OCI-LY7 (cell line): ENCODE measurements at regions not wholly inside any gene's neighbourhood (a gene's known extent, or its start where the extent isn't known, plus 50 kb on each side); places are given as distances from the start of the nearest gene placed in this dataset.

Experiments
- BruUV-seq: library from RNA; stranded (reverse); fragments of 400-500 nt; replicated peaks from 2 replicates; lab custom pipeline; 2021; lab: Mats Ljungman, UMichigan
- CTCF ChIA-PET: fragments of 300-600 bp; sonication (Branson Sonifier 250); formaldehyde crosslinking; loops from one replicate; lab custom pipeline; 2022; ENCODE audit warnings: antibody characterized with exemption; ENCODE audit not compliant: unreplicated experiment; lab: Charles Lee
- POLR2A ChIA-PET: fragments of 300-600 bp; sonication (Branson Sonifier 250); formaldehyde crosslinking; loops from one replicate; lab custom pipeline; 2022; ENCODE audit warnings: antibody characterized with exemption; lab: Charles Lee
- DNase-seq: peaks from one replicate; pipeline ENCODE4 v3.0.0-alpha.2; 2015; ENCODE audit warnings: low spot score
- H2AFZ ChIP-seq: fragments of 200-600 bp; sonication (generic), shearing (Covaris generic); 2 replicates; pipeline ENCODE4 v1.6.1; 2014; ENCODE audit warnings: mild to moderate bottlenecking, antibody characterized with exemption, low read length, moderate library complexity
- H3K27ac ChIP-seq: fragments of 200-600 bp; sonication (generic); 2 replicates; pipeline ENCODE4 v1.5.1; 2014; ENCODE audit warnings: mixed run types, low read depth, mild to moderate bottlenecking, moderate library complexity, low read length, inconsistent platforms; ENCODE audit not compliant: poor library complexity, severe bottlenecking
- H3K36me3 ChIP-seq: fragments of 200-600 bp; sonication (generic); 2 replicates; pipeline ENCODE4 v1.6.1; 2014; ENCODE audit warnings: mild to moderate bottlenecking, antibody characterized with exemption, low read length, moderate library complexity, mixed read lengths; ENCODE audit not compliant: insufficient read depth
- H3K4me1 ChIP-seq: fragments of 200-600 bp; sonication (generic); 2 replicates; pipeline ENCODE4 v1.5.1; 2014; ENCODE audit warnings: mild to moderate bottlenecking, low read length; ENCODE audit not compliant: insufficient read depth, poor library complexity, severe bottlenecking
- H3K4me2 ChIP-seq: fragments of 200-600 bp; sonication (generic); 2 replicates; pipeline ENCODE4 v1.6.1; 2014; ENCODE audit warnings: mild to moderate bottlenecking, low read length
- H3K4me3 ChIP-seq: fragments of 200-600 bp; sonication (generic); 2 replicates; pipeline ENCODE4 v1.5.1; 2014; ENCODE audit warnings: mild to moderate bottlenecking, low read depth, low read length; ENCODE audit not compliant: poor library complexity, severe bottlenecking
- H3K79me2 ChIP-seq: fragments of 200-600 bp; sonication (generic); 2 replicates; pipeline ENCODE4 v1.6.1; 2016; ENCODE audit warnings: low read depth, mild to moderate bottlenecking, low read length, moderate library complexity, mixed read lengths; ENCODE audit not compliant: insufficient read depth
- H3K9me2 ChIP-seq: fragments of 200-600 bp; sonication (generic); 2 replicates; pipeline ENCODE4 v1.6.1; 2016; ENCODE audit warnings: mild to moderate bottlenecking, low read length, mixed read lengths; ENCODE audit not compliant: insufficient read depth
- H3K9me3 ChIP-seq: fragments of 200-600 bp; sonication (generic); 2 replicates; pipeline ENCODE4 v1.6.1; 2014; ENCODE audit warnings: mild to moderate bottlenecking, mixed run types, low read length, mixed read lengths
- H4K20me1 ChIP-seq: fragments of 200-600 bp; sonication (generic); 2 replicates; pipeline ENCODE4 v1.6.1; 2014; ENCODE audit warnings: mild to moderate bottlenecking, antibody characterized with exemption, low read length, moderate library complexity, mixed read lengths; ENCODE audit not compliant: insufficient read depth
- EZH2phosphoT487 ChIP-seq: fragments of 200-600 bp; sonication (generic); IDR thresholded peaks from 2 replicates; pipeline ENCODE4 v1.6.1; 2018; ENCODE audit warnings: low read depth, borderline replicate concordance, mild to moderate bottlenecking, mixed run types, antibody characterized with exemption, low read length, moderate library complexity, mixed read lengths
- intact Hi-C: fragments of 100-400 bp; cut with micrococcal nuclease; formaldehyde crosslinking; loops from one replicate; pipeline ENCODE4 v1.10.0; 2022; ENCODE audit not compliant: unreplicated experiment
- TF ChIP-seq, protein P1 (sequence below): fragments of 200-600 bp; sonication (generic); conservative IDR thresholded peaks from 2 replicates; pipeline ENCODE4 v1.5.1; 2014; ENCODE audit warnings: mild to moderate bottlenecking, antibody characterized with exemption, low read length, moderate library complexity, mixed read lengths

DNA sequence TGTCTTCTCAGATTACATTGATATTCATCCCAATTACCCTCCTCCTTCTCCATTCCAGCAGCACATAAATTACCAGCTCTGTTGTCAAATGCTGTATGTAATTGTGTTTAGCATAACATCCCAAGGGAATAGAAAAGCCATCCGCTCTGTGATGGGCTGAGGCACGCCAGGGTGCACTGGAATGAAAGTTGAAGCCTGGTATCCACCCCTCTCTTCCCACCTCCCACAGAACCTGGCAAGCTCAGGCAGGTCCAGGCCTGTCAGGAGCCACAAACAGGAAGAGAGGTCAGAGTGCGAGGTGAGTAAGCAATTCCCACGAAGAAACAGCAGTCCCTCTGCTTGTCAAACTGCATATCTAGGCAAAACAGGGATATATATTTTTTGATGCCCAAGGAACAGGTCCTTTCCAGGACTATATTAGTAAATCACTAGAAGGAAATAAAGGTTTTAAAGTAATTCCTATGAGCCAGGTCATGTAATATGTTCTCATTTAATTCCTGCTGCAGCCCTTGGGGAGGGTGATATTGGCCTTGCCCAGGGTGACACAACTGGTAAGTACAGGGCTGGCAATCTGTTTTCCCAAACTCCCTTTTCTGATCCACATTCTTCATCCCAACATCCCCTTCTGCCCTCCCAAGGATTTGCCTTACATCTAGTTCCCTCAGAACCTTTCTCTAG is 155.6 kb upstream of the GHITM start:
- Histone ChIP-seq H3K79me2 (no peaks in the 10 kb centered on the region), H3K9me3 (no peaks in the 10 kb centered on the region), H3K27ac (no peak overlapping the region), H3K4me3 (no peak overlapping the region), H3K4me1 (no peaks in the 10 kb centered on the region), H4K20me1 (no peaks in the 10 kb centered on the region), H3K4me2 (no peak overlapping the region), H3K9me2 (no peaks in the 10 kb centered on the region), H3K36me3 (no peaks in the 10 kb centered on the region), H2AFZ (no peak overlapping the region)
- TF ChIP-seq EZH2phosphoT487, result no peak
- TF ChIP-seq, protein P1, sequence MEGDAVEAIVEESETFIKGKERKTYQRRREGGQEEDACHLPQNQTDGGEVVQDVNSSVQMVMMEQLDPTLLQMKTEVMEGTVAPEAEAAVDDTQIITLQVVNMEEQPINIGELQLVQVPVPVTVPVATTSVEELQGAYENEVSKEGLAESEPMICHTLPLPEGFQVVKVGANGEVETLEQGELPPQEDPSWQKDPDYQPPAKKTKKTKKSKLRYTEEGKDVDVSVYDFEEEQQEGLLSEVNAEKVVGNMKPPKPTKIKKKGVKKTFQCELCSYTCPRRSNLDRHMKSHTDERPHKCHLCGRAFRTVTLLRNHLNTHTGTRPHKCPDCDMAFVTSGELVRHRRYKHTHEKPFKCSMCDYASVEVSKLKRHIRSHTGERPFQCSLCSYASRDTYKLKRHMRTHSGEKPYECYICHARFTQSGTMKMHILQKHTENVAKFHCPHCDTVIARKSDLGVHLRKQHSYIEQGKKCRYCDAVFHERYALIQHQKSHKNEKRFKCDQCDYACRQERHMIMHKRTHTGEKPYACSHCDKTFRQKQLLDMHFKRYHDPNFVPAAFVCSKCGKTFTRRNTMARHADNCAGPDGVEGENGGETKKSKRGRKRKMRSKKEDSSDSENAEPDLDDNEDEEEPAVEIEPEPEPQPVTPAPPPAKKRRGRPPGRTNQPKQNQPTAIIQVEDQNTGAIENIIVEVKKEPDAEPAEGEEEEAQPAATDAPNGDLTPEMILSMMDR, result no peak
- CTCF ChIA-PET, result no interaction called here
- BruUV-seq, result no TSS peak
- POLR2A ChIA-PET, result no interaction called here
- intact Hi-C loops, result no loop called here
- no peak for DNase-seq

DNA sequence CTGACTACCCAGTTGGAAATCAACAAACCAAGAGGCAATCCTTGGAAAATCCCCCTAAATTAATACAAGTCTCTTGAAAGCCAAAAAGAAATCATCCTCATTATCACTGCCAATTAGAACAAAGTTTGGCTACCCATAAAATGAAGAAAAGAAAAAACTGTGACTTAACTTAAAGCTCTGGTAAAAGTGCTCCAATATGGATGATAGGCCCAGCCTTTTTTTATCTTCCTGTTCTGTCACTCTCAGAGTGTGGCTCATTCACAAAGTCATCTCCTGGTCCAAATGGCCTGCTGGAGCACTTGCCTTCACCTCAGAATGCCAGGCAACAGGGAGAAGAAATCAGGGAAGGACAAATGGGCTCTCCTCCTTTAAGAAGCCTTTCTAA is 155.1 kb upstream of the GHITM start:
- H3K9me3 ChIP-seq, result no peaks in the 10 kb centered on the region
- BruUV-seq, result no TSS peak
- H4K20me1 ChIP-seq, result no peaks in the 10 kb centered on the region
- H2AFZ ChIP-seq, result no peak overlapping the region
- H3K79me2 ChIP-seq, result no peaks in the 10 kb centered on the region
- TF ChIP-seq EZH2phosphoT487, result no peak
- TF ChIP-seq, protein P1, result no peak
- intact Hi-C loops, result no loop called here
- POLR2A ChIA-PET, result no interaction called here
- no peaks in the 10 kb centered on the region for H3K4me1 ChIP-seq
- CTCF ChIA-PET, result no interaction called here
- H3K27ac ChIP-seq, result no peak overlapping the region
- H3K36me3 ChIP-seq, result no peaks in the 10 kb centered on the region
- DNase-seq, result no peak
- no peak overlapping the region for H3K4me3 ChIP-seq
- no peak overlapping the region for H3K4me2 ChIP-seq
- H3K9me2 ChIP-seq, result no peaks in the 10 kb centered on the region

DNA sequence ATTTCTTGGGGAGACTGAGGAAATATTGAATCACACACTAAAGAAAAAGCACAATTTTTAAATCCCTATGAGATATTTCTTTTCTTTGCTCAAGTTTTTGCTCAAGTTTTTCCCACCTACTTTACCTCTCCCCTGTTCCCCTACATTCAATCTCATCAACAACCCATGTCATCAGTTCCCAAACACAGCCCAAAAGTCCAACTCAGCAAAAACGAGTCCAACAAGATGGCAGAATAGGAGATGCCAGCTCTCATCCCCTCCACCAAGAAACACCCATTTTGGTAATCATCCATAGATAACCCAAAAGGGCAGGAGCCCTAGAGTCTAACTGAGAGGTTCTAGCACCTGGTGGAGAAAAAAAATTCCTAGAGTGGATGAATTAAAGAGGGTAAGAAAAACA is 152.5 kb upstream of the GHITM start:
- Histone ChIP-seq H3K4me1 (no peaks in the 10 kb centered on the region), H3K79me2 (no peaks in the 10 kb centered on the region), H3K4me3 (no peak overlapping the region), H2AFZ (no peak overlapping the region), H3K4me2 (no peak overlapping the region), H3K9me2 (no peaks in the 10 kb centered on the region), H3K27ac (no peak overlapping the region), H3K9me3 (no peaks in the 10 kb centered on the region), H4K20me1 (no peaks in the 10 kb centered on the region), H3K36me3 (no peaks in the 10 kb centered on the region)
- intact Hi-C loops, result no loop called here
- CTCF ChIA-PET, result no interaction called here
- POLR2A ChIA-PET, result no interaction called here
- DNase-seq, result no peak
- TF ChIP-seq, protein P1, result no peak
- TF ChIP-seq EZH2phosphoT487, result no peak
- no TSS peak for BruUV-seq
